DND-41 (cell line): ENCODE measurements at regions not wholly inside any gene's neighbourhood (a gene's known extent, or its start where the extent isn't known, plus 50 kb on each side); places are given as distances from the start of the nearest gene placed in this dataset.

Experiments used
- ATAC-seq: fragments of 200-7000 bp; cut with Tn5 transposase; 3 replicates; pipeline ENCODE4 v1.9.1; 2021; ENCODE audit warnings: low read depth; ENCODE audit not compliant: insufficient read depth
- DNase-seq: peaks from one replicate; pipeline ENCODE4 v3.0.0-alpha.2; 2020
- H2AFZ ChIP-seq: 2 replicates; pipeline ENCODE4 v1.6.0; 2012; ENCODE audit warnings: low read depth, low read length
- H3K27ac ChIP-seq: 2 replicates; pipeline ENCODE4 v1.5.1; 2012; ENCODE audit warnings: low read length, inconsistent platforms
- H3K27me3 ChIP-seq: fragments of 200-600 bp; sonication (generic); 2 replicates; pipeline ENCODE4 v1.6.0; 2012; ENCODE audit warnings: low read length, mild to moderate bottlenecking, inconsistent platforms; ENCODE audit not compliant: insufficient read depth, poor library complexity
- H3K36me3 ChIP-seq: 2 replicates; pipeline ENCODE4 v1.5.1; 2012; ENCODE audit warnings: low read length, inconsistent platforms; ENCODE audit not compliant: insufficient read depth
- H3K4me1 ChIP-seq: 2 replicates; pipeline ENCODE4 v1.5.1; 2012; ENCODE audit warnings: mild to moderate bottlenecking, low read length; ENCODE audit not compliant: insufficient read depth
- H3K4me2 ChIP-seq: 2 replicates; pipeline ENCODE4 v1.6.0; 2012; ENCODE audit warnings: mild to moderate bottlenecking, moderate library complexity, low read length, inconsistent platforms; ENCODE audit not compliant: insufficient read depth
- H3K4me3 ChIP-seq, 2 experiments: fragments of 200-600 bp in 1 of 2; shearing (Covaris generic) in 1 of 2; 2 replicates each; pipeline ENCODE4 v1.5.1; 2012 to 2016; ENCODE audit warnings: inconsistent platforms in 2 of 2, low read length in 2 of 2, mild to moderate bottlenecking in 2 of 2, low read depth in 1 of 2, moderate library complexity in 1 of 2
- H3K79me2 ChIP-seq: 2 replicates; pipeline ENCODE4 v1.6.0; 2012; ENCODE audit warnings: low read length, inconsistent platforms; ENCODE audit not compliant: insufficient read depth
- H3K9ac ChIP-seq: 2 replicates; pipeline ENCODE4 v1.6.0; 2012; ENCODE audit warnings: low read depth, mild to moderate bottlenecking, inconsistent platforms, low read length, moderate library complexity
- H3K9me3 ChIP-seq: 2 replicates; pipeline ENCODE4 v1.5.1; 2012; ENCODE audit warnings: low read length, moderate library complexity, mild to moderate bottlenecking, inconsistent platforms; ENCODE audit not compliant: insufficient read depth, severe bottlenecking
- H4K20me1 ChIP-seq: 2 replicates; pipeline ENCODE4 v1.6.0; 2012; ENCODE audit warnings: low read length; ENCODE audit not compliant: insufficient read depth
- CTCF ChIP-seq: IDR thresholded peaks from 2 replicates; pipeline ENCODE4 v1.5.1; 2012; ENCODE audit warnings: borderline replicate concordance, low read length, moderate library complexity, mild to moderate bottlenecking; ENCODE audit not compliant: poor library complexity, severe bottlenecking; ENCODE audit errors: extremely low read depth
- EZH2 ChIP-seq: IDR thresholded peaks from 3 replicates; pipeline ENCODE4 v1.6.1; 2012; ENCODE audit warnings: borderline replicate concordance, low read depth, mild to moderate bottlenecking, moderate library complexity, low read length, inconsistent platforms; ENCODE audit not compliant: severe bottlenecking

- Histone ChIP-seq H3K9me3 (no peaks in the 10 kb centered on the region), H3K9ac (no peak overlapping the region), H4K20me1 (no peaks in the 10 kb centered on the region), H3K4me3 (no peak overlapping the region), H3K4me2 (no peak overlapping the region), H3K79me2 (no peaks in the 10 kb centered on the region), H3K27me3 (peaks cover 5% of the 10 kb centered on the region), H2AFZ (no peak overlapping the region), H3K27ac (no peak overlapping the region), H3K36me3 (no peaks in the 10 kb centered on the region), H3K4me1 (no peaks in the 10 kb centered on the region)
- no peak for ATAC-seq
- no peak for DNase-seq
- TF ChIP-seq EZH2 (no peak), CTCF (no peak)
These were observed 86.2 kb upstream of the DCD start for GRCh38 chr12:54734196-54734950.

DNA sequence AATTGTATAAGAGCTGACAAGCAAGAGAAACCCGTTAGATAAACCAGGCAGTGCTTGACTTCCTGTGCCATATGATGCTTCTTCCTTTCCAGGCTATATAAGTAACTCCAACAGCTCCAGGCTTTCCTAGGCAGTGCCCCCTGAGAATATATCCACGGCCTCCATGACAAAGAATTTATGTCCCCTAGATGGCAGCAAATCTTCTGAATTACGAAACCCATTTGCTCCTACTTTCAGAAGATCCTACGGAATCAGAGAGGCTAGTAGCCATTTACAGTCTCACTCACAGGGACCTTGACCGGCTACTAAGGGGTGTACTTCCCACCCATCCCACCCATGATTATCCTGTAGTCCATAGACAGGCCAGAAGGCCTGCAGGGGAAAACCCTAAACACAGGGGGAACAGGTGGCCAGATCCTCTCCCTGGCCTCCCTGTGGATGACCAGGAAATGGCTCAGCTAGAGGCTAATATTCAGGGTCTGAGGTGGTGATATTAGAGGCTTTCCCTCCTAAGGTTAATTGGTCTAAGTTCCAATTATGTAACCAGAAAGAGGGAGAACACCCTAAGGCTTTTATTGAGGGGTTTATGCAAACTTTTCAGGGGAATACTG is 77.2 kb upstream of the DCD start:
- H3K4me2 ChIP-seq, result no peak overlapping the region
- peak; percentile 53 for TF ChIP-seq CTCF
- no peak for TF ChIP-seq EZH2
- peaks cover 30% of the 10 kb centered on the region for H3K27me3 ChIP-seq
- H4K20me1 ChIP-seq, result no peaks in the 10 kb centered on the region
- H3K36me3 ChIP-seq, result no peaks in the 10 kb centered on the region
- H3K27ac ChIP-seq, result no peak overlapping the region
- H2AFZ ChIP-seq, result no peak overlapping the region
- H3K79me2 ChIP-seq, result no peaks in the 10 kb centered on the region
- DNase-seq (no peak), ATAC-seq (peak; percentile 37; the same call in 1 of the 3 replicates)
- no peak overlapping the region for H3K4me3 ChIP-seq
- no peaks in the 10 kb centered on the region for H3K9me3 ChIP-seq
- no peak overlapping the region for H3K9ac ChIP-seq
- H3K4me1 ChIP-seq, result no peaks in the 10 kb centered on the region

DNA sequence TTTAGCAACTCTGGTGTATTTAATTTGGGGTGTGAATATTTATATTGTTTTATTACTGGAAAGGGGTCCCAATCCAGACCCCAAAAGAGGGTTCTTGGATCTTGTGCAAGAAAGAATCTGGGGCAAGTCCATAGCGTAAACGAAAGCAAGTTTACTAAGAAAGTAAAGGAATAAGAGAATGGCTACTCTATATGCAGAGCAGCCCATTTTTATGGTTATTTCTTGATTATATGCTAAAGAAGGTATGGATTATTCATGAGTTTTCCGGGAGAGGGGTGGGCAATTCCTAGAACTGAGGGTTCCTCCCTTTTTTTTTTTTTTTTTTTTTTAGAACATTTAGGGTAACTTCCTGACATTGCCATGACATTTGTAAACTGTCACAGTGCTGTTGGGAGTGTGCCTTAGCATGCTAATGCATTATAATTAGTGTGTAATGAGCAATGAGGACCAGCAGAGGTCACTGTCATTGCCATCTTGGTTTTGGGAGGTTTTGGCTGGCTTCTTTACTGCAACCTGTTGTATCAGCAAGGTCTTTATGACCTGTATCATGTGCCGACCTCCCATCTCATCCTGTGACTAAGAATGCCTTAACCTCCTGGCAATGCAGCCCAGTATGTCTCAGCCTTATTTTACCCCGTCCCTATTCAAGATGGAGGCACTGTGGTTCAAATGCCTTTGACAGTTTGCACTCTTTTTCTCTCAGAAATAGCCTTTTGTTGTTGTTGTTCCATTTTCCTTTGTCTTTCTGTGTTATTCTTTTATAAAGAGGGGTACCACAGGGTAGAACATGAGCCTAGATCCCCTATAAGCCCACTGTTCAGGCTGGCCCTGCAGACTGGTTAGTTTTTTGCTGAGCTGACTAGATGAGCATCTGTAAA is 75.5 kb upstream of the DCD start:
- no peaks in the 10 kb centered on the region for H3K36me3 ChIP-seq

More for the DNA sequence above, 75.5 kb upstream of the DCD start:
- Histone ChIP-seq H3K9me3 (no peaks in the 10 kb centered on the region), H4K20me1 (no peaks in the 10 kb centered on the region), H3K4me3 (no peak overlapping the region), H3K79me2 (no peaks in the 10 kb centered on the region), H3K9ac (no peak overlapping the region), H3K4me2 (no peak overlapping the region), H3K27me3 (peaks cover 36% of the 10 kb centered on the region), H2AFZ (no peak overlapping the region), H3K27ac (no peak overlapping the region), H3K4me1 (no peaks in the 10 kb centered on the region)
- ATAC-seq (peak; percentile 64; the same call in 2 of the 3 replicates), DNase-seq (peak; percentile 25)
- TF ChIP-seq CTCF (peak; percentile 69), EZH2 (no peak)
